ENCODE measurements at regions not wholly inside any gene's neighbourhood (a gene's known extent, or its start where the extent isn't known, plus 50 kb on each side); places are given as distances from the start of the nearest gene placed in this dataset.

- Histone ChIP-seq H3F3A (ENCODE audit: insufficient read depth) (no peaks in the 10 kb centered on the region), H3K9ac (ENCODE audit: low read length) (no peak overlapping the region), H3K36me3 (ENCODE audit: low read length) (peaks cover 3% of the 10 kb centered on the region), H2AFZ (ENCODE audit: low read depth, low read length, severe bottlenecking) (no peak overlapping the region), H3K27ac (ENCODE audit: low read depth, low read length) (no peak overlapping the region), H4K20me1 (ENCODE audit: low read depth, low read length) (no peaks in the 10 kb centered on the region), H3K4me3 (ENCODE audit: insufficient read depth, low read length, poor library complexity, severe bottlenecking) (no peak overlapping the region), H3K4me2 (ENCODE audit: low read depth, low read length, poor library complexity, severe bottlenecking) (no peak overlapping the region), H3K79me2 (ENCODE audit: insufficient read depth, low read length) (no peaks in the 10 kb centered on the region), H3K9me2 (replicated peaks; ENCODE audit: insufficient read depth, low read length) (no peaks in the 10 kb centered on the region), H3K27me3 (ENCODE audit: low read length) (0 out of 2 replicates have a peak, but pooled peaks cover 3% of the 10 kb centered on the region), H3K9me3 (ENCODE audit: insufficient read depth, low read length) (peaks cover 15% of the 10 kb centered on the region; the same call in 1 of the 2 replicates)
- TF ChIP-seq EZH2phosphoT487 (conservative IDR thresholded peaks at IDR 0.05; ENCODE audit: low read length) (no peak), CTCF (IDR thresholded peaks at IDR 0.05; ENCODE audit: insufficient read depth, low read length, poor library complexity, severe bottlenecking) (no peak)
Observed at GRCh38 chr2:10252661-10253060, 50.0 kb upstream of the HPCAL1 start.

All from SU-DHL-6 (cell line).